Adipocyte (in vitro differentiated cells): ENCODE measurements at regions not wholly inside any gene's neighbourhood (a gene's known extent, or its start where the extent isn't known, plus 50 kb on each side); places are given as distances from the start of the nearest gene placed in this dataset.
A peak's percentile ranks its signal among the peaks of the same experiment; 100 is the strongest.

Source experiments
- DNase-seq: peaks from one replicate; pipeline ENCODE4 v3.0.0-alpha.2; 2015; ENCODE audit warnings: low read depth
- H3K27me3 ChIP-seq: replicated peaks from 2 replicates; pipeline ENCODE4 v1.7.0; 2013; ENCODE audit warnings: mild to moderate bottlenecking, low read length, moderate library complexity; ENCODE audit not compliant: control insufficient read depth, insufficient read depth
- H3K36me3 ChIP-seq: 2 replicates; pipeline ENCODE4 v1.7.0; 2013; ENCODE audit warnings: low read length, mild to moderate bottlenecking, moderate library complexity; ENCODE audit not compliant: control insufficient read depth, insufficient read depth, severe bottlenecking
- H3K4me1 ChIP-seq: 2 replicates; pipeline ENCODE4 v1.7.0; 2013; ENCODE audit warnings: mild to moderate bottlenecking, low read length, moderate library complexity; ENCODE audit not compliant: control insufficient read depth, insufficient read depth
- H3K4me3 ChIP-seq: 2 replicates; pipeline ENCODE4 v1.7.0; 2013; ENCODE audit warnings: mild to moderate bottlenecking, low read length, moderate library complexity
- H3K9ac ChIP-seq: 2 replicates; pipeline ENCODE4 v1.7.0; 2013; ENCODE audit warnings: mild to moderate bottlenecking, low read length, moderate library complexity
- H3K9me3 ChIP-seq: 2 replicates; pipeline ENCODE4 v1.7.0; 2013; ENCODE audit warnings: mild to moderate bottlenecking, low read length, moderate library complexity; ENCODE audit not compliant: control insufficient read depth

DNA sequence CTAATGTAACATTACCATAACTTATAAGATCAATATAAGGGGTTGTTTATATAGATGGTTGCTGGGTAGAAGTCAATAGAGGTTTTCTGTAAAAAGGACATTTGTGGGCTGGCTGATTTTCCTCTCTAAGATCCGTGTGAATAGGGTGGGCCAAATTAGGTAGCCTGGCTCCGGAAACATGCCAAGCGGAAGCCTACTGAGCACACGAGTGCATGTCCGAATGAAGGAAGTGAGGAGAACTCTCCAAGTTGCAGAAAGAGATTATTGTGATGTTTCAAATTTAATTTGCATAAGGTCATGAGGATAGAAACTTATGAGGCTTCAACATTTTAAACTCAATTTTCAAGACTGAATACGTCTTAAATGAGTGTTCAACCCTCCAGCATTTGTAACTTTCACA, 356.7 kb downstream of the SNAPC1 start:
- Histone ChIP-seq H3K36me3 (no peaks in the 10 kb centered on the region), H3K9ac (no peak overlapping the region), H3K4me1 (peaks cover 8% of the 10 kb centered on the region), H3K9me3 (no peaks in the 10 kb centered on the region), H3K4me3 (no peak overlapping the region), H3K27me3 (peaks cover 75% of the 10 kb centered on the region)
- no peak for DNase-seq

DNA sequence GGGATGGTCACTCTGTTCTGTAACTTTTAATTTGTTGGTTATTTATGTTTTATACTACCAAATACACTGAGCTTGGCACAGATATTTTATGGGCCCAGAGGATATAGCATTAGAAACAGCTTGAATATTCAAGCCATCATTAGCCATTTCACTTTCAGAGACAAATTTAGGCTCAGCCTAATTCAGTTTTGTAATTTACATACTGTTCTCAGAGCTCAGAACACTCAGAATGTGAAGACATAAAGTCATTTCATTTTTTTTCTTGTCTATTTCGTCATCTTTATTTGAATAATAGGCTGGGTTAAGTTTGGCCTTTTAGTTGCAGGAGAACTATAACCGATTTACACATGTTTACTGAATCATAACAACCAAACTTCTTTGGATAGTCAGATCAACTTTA, 361.7 kb downstream of the SNAPC1 start:
- Histone ChIP-seq H3K9me3 (no peaks in the 10 kb centered on the region), H3K4me3 (no peak overlapping the region), H3K9ac (no peak overlapping the region), H3K36me3 (no peaks in the 10 kb centered on the region), H3K4me1 (peaks cover 3% of the 10 kb centered on the region), H3K27me3 (peaks cover 38% of the 10 kb centered on the region)
- peak; percentile 10 for DNase-seq

DNA sequence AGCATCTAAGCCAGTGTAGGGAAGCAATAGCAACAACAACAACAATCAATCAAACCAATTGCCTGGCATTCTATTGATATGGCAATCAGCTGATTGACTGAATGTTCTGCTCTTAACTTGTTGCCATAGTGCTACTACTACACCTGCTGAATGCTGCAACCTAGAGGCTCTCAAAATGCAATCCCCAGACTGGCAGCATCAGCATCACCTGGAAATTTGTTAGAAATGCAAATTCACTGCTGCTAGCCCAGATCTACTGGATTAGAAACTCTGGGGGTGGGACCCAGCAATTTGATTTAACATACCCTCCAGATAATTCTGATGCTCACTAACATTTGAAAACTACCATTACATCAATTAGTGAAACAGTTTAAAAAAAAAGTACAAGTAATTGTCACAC, 363.6 kb downstream of the SNAPC1 start:
- no peaks in the 10 kb centered on the region for H3K36me3 ChIP-seq
- no peak overlapping the region for H3K4me3 ChIP-seq
- H3K27me3 ChIP-seq, result peaks cover 19% of the 10 kb centered on the region
- no peak for DNase-seq
- H3K9me3 ChIP-seq, result no peaks in the 10 kb centered on the region
- peaks cover 3% of the 10 kb centered on the region for H3K4me1 ChIP-seq
- H3K9ac ChIP-seq, result no peak overlapping the region

DNA sequence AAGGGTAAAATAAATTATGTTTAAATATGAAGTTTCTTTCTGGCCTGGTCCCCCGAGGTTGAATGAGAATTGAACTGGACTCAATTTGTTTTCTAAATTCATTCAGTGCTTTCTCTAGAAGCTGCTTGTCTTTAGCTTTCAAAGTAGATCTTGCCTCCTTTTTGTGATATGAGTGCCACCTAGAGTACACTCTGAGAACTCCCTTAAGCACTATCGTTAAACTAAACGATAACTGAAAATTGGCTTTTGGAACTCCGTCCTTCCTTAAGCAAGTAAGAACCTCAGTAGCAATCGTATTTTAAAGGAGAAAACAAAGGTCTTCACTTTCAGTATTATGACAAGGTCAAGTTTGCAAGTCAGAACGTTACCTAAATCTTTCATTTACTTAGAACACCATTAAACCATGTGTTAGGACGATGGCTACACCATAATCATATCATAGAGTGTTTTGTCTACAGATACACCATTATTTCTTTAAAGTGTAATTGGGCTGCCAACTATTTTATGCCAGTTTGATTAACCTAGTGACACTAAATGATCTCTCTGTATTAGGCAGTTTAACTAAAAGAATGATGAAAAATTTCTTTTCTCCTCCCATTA, 364.8 kb downstream of the SNAPC1 start:
- Histone ChIP-seq H3K27me3 (peaks cover 8% of the 10 kb centered on the region), H3K9me3 (no peaks in the 10 kb centered on the region), H3K4me1 (peaks cover 3% of the 10 kb centered on the region), H3K9ac (no peak overlapping the region), H3K36me3 (no peaks in the 10 kb centered on the region), H3K4me3 (no peak overlapping the region)
- peak; percentile 86 for DNase-seq

DNA sequence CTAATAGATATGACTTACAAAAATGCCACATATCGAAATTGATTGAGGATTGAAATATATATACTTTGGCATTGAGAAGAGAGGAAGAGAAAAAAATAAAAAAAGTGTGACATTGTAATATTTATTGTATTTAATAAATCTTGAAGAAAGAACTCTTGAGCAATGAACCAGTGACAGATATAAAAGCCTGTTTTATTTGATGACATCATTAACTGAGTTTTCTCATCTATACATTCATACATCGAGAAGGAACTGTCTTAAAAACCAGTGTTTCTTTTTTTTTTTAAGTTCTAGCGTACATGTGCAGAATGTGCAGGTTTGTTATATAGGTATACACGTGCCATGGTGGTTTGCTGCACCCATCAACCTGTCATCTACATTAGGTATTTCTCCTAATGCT, 368.2 kb downstream of the SNAPC1 start:
- peaks cover 5% of the 10 kb centered on the region for H3K27me3 ChIP-seq
- H3K4me3 ChIP-seq, result no peak overlapping the region

DNA sequence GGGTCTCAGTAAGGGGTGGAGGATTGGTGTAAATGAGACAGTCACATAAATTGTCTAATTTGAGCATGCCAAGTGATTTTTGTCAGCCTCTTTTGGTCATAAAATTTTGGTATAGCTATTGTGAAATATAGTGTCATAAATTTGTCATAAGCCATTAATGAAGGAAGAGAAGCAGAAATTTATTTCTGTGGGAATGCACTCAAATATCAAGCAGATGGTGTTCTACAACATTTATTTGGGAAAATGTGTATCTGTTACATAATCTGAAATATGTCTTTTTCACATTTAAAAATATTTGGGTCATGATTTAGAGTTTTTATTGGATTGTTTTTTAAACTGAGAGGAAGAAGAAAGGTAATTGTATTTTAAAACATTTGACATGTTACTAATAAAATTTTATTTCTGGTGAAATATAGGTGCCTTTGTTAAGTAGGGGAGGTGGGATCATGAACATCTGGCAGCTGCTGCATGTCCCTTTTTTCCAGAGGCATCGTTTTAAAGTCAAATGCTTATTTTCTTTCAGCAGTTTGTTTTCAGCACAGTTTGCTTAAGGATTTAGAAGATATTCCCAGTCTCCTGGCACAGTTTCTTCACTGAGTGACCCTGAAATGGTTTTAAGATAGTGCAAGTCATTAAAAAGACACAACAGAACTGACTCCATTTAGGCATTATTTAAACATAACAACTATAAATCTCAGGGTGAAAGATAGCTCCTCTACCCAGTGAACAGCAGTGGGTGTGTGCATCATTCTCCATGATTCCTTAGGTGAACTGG, 371.7 kb downstream of the SNAPC1 start:
- no peak overlapping the region for H3K9ac ChIP-seq
- no peaks in the 10 kb centered on the region for H3K27me3 ChIP-seq
- peaks cover 7% of the 10 kb centered on the region for H3K4me1 ChIP-seq
- H3K9me3 ChIP-seq, result no peaks in the 10 kb centered on the region
- H3K4me3 ChIP-seq, result no peak overlapping the region
- H3K36me3 ChIP-seq, result no peaks in the 10 kb centered on the region
- no peak for DNase-seq

More for the DNA sequence above, 368.2 kb downstream of the SNAPC1 start:
- Histone ChIP-seq H3K36me3 (no peaks in the 10 kb centered on the region), H3K9ac (no peak overlapping the region), H3K9me3 (no peaks in the 10 kb centered on the region), H3K4me1 (peaks cover 7% of the 10 kb centered on the region)
- DNase-seq, result no peak

DNA sequence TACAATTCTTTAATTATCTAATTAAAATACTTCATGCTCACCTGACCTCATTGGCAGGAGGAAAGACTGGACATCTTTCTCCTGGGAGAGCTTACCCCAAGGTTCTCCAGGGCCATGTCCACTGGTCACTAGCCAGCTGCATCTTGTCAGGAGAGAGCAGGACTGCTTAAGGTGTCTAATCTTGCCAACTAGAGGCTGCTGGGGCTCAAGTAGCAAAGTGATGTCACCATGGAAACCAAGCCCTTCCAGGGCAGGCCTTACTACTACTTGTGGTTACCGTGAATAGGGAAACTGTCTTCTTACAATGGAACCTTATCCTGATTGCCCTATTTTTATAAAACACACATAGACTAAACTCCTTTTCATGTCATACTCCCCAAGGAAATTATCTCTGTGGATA, 376.4 kb downstream of the SNAPC1 start:
- Histone ChIP-seq H3K9ac (no peak overlapping the region), H3K9me3 (no peaks in the 10 kb centered on the region), H3K36me3 (no peaks in the 10 kb centered on the region), H3K27me3 (no peaks in the 10 kb centered on the region), H3K4me3 (no peak overlapping the region), H3K4me1 (peaks cover 5% of the 10 kb centered on the region)
- no peak for DNase-seq

DNA sequence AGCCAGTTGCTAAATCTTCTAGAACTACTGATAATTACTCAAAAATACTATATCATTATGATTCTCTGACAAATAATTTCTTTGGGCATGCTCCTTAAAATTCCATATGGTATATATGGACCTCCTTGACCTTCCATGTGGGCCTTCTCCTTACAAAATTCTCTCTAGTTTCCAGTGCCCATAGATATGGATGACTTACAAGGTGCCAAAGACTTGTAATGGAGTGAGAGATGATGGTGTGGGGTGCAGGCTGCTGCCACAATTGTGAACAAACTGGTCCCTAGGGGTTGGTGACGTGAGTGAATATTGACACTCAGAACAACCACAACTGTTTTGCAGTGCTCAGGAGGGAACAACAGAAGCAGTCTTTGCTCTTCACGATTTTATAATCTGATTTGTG, 378.9 kb downstream of the SNAPC1 start:
- H3K4me1 ChIP-seq, result peaks cover 7% of the 10 kb centered on the region
- no peaks in the 10 kb centered on the region for H3K27me3 ChIP-seq
- H3K9me3 ChIP-seq, result no peaks in the 10 kb centered on the region
- H3K9ac ChIP-seq, result no peak overlapping the region
- DNase-seq, result no peak
- no peak overlapping the region for H3K4me3 ChIP-seq
- no peaks in the 10 kb centered on the region for H3K36me3 ChIP-seq

DNA sequence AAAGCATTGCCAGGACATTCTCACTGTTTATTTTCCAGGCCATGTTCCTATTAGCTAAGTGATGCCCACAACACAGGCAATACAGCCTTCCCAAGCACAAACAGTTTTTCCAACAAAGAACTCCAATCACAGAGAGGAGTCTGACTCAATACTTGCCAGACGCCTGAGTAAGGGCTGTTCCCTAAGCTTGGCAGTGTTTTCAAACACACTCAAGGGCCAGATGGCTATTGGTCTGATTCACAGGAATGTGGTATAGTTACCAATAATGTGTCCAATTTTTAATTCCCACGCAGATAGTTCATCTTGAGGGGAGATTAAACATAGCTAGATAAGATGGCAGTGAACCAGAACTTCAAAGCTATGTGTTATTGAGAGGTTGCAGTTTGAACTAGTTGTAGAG, 381.0 kb downstream of the SNAPC1 start:
- peak overlapping the region; percentile 1 for H3K4me3 ChIP-seq
- no peaks in the 10 kb centered on the region for H3K27me3 ChIP-seq
- no peaks in the 10 kb centered on the region for H3K36me3 ChIP-seq
- H3K9ac ChIP-seq, result no peak overlapping the region
- peaks cover 14% of the 10 kb centered on the region for H3K9me3 ChIP-seq
- peaks cover 7% of the 10 kb centered on the region for H3K4me1 ChIP-seq
- DNase-seq, result peak; percentile 58

DNA sequence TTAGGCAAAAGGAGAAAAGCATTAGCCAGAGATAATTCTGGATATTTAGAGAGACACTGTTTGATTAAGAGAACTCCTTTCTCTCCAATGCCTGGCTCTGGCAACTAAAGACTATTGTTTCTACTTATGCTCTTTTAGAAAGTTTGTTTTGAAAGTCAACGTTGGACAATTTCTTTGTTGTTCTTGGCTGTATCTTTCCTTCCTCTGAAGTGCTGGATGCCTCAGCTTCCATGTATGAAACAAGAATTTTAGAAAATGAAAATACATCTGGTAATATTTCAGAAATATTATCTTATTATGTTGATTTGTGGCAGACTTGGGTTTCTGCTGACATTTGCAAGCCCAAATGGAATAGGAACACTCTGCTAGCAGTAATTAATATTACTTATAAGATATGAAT, 382.6 kb downstream of the SNAPC1 start:
- Histone ChIP-seq H3K9ac (no peak overlapping the region), H3K4me1 (peaks cover 7% of the 10 kb centered on the region), H3K36me3 (no peaks in the 10 kb centered on the region), H3K4me3 (no peak overlapping the region), H3K9me3 (peaks cover 15% of the 10 kb centered on the region), H3K27me3 (no peaks in the 10 kb centered on the region)
- DNase-seq, result peak; percentile 59

DNA sequence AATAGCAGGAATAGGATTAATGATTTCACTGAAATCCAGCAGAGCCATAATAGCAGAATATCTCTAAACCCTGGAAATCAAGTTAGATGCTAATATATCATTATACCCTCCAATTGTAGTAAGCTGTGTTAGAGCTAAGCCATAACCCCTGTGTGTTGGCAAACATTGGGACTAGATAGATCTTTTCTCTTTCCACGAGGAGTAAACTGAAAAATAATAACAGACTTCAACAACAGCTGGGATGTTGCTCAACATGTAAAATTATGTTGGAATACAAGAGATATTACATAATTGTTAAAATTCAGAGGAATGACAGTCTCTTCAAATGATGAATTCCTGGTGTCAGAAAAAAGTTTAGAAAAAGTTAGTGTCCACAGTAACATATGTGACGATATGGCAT, 383.8 kb downstream of the SNAPC1 start:
- DNase-seq, result no peak
- no peak overlapping the region for H3K4me3 ChIP-seq
- H3K4me1 ChIP-seq, result peaks cover 7% of the 10 kb centered on the region
- no peaks in the 10 kb centered on the region for H3K36me3 ChIP-seq
- no peak overlapping the region for H3K9ac ChIP-seq
- no peaks in the 10 kb centered on the region for H3K27me3 ChIP-seq
- H3K9me3 ChIP-seq, result peaks cover 15% of the 10 kb centered on the region
